ENCODE measurements at regions not wholly inside any gene's neighbourhood (a gene's known extent, or its start where the extent isn't known, plus 50 kb on each side); places are given as distances from the start of the nearest gene placed in this dataset.

GRCh38 chr1:100607628-100608240 is 69.8 kb downstream of the GPR88 start:
- TF ChIP-seq, protein P1, sequence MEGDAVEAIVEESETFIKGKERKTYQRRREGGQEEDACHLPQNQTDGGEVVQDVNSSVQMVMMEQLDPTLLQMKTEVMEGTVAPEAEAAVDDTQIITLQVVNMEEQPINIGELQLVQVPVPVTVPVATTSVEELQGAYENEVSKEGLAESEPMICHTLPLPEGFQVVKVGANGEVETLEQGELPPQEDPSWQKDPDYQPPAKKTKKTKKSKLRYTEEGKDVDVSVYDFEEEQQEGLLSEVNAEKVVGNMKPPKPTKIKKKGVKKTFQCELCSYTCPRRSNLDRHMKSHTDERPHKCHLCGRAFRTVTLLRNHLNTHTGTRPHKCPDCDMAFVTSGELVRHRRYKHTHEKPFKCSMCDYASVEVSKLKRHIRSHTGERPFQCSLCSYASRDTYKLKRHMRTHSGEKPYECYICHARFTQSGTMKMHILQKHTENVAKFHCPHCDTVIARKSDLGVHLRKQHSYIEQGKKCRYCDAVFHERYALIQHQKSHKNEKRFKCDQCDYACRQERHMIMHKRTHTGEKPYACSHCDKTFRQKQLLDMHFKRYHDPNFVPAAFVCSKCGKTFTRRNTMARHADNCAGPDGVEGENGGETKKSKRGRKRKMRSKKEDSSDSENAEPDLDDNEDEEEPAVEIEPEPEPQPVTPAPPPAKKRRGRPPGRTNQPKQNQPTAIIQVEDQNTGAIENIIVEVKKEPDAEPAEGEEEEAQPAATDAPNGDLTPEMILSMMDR (IDR thresholded peaks at IDR 0.05), result no peak
- TF ChIP-seq POLR2A (IDR thresholded peaks at IDR 0.05), result no peak
